Panc1 (cell line): ENCODE measurements at regions not wholly inside any gene's neighbourhood (a gene's known extent, or its start where the extent isn't known, plus 50 kb on each side); places are given as distances from the start of the nearest gene placed in this dataset.

ENCODE experiments used
- ATAC-seq: fragments of 200-7000 bp; cut with Tn5 transposase; 2 replicates; pipeline ENCODE4 v1.9.1; 2020; ENCODE audit warnings: mild to moderate bottlenecking, moderate library complexity
- BruUV-seq: library from RNA; stranded (reverse); fragments of 400-500 nt; replicated peaks from 2 replicates; lab custom pipeline; 2021; lab: Mats Ljungman, UMichigan
- CTCF ChIA-PET: fragments of 300-600 bp; sonication (Branson Sonifier 250); formaldehyde crosslinking; loops from one replicate; lab custom pipeline; 2022; ENCODE audit warnings: antibody characterized with exemption; lab: Charles Lee
- POLR2A ChIA-PET: fragments of 300-600 bp; sonication (Branson Sonifier 250); formaldehyde crosslinking; loops from one replicate; lab custom pipeline; 2022; ENCODE audit warnings: antibody characterized with exemption; lab: Charles Lee
- DNase-seq: peaks from one replicate; pipeline ENCODE4 v3.0.0-alpha.2; 2010; ENCODE audit warnings: low read depth, low spot score
- H3K27ac ChIP-seq: 2 replicates; pipeline ENCODE4 v1.5.1; 2011; ENCODE audit warnings: mild to moderate bottlenecking, low read length, inconsistent platforms
- H3K27me3 ChIP-seq: fragments of 200-500 bp; sonication (Bioruptor generic); 2 replicates; pipeline ENCODE4 v1.6.0; 2014; ENCODE audit warnings: low read length, inconsistent platforms; ENCODE audit not compliant: control insufficient read depth, insufficient read depth
- H3K36me3 ChIP-seq: fragments of 200-500 bp; sonication (Bioruptor generic); 2 replicates; pipeline ENCODE4 v1.5.1; 2014; ENCODE audit warnings: inconsistent platforms, mild to moderate bottlenecking, low read length, moderate library complexity; ENCODE audit not compliant: control insufficient read depth, insufficient read depth
- H3K4me1 ChIP-seq: 2 replicates; pipeline ENCODE4 v1.5.1; 2011; ENCODE audit warnings: inconsistent platforms, mild to moderate bottlenecking, low read length, moderate library complexity; ENCODE audit not compliant: control insufficient read depth, insufficient read depth
- H3K4me3 ChIP-seq, 2 experiments: 2 replicates each; pipeline ENCODE4 v1.5.1; 2011 to 2012; ENCODE audit warnings: low read depth in 2 of 2, low read length in 2 of 2, mild to moderate bottlenecking in 2 of 2, inconsistent platforms in 1 of 2, moderate library complexity in 1 of 2
- H3K9me3 ChIP-seq: fragments of 200-500 bp; sonication (Bioruptor generic); 2 replicates; pipeline ENCODE4 v1.5.1; 2014; ENCODE audit warnings: low read depth, mild to moderate bottlenecking, inconsistent platforms, low read length, moderate library complexity; ENCODE audit not compliant: control insufficient read depth, insufficient read depth
- POLR2AphosphoS5 ChIP-seq: IDR thresholded peaks from 2 replicates; pipeline ENCODE4 v1.6.1; 2012; ENCODE audit warnings: mild to moderate bottlenecking, low read depth, low read length, moderate library complexity
- SIN3A ChIP-seq: IDR thresholded peaks from 2 replicates; pipeline ENCODE4 v1.6.1; 2012; ENCODE audit warnings: low read depth, mild to moderate bottlenecking, low read length, moderate library complexity, borderline replicate concordance; ENCODE audit not compliant: insufficient read depth
- TCF7L2 ChIP-seq: IDR thresholded peaks from 2 replicates; pipeline ENCODE4 v1.6.1; 2011; ENCODE audit warnings: mild to moderate bottlenecking, low read depth, low read length, inconsistent platforms
- in situ Hi-C: cut with HindIII; loops from 2 replicates; pipeline ENCODE4 v1.10.0; 2016; ENCODE audit warnings: low sequenced_read_pairs, low pct_unique_long_range_greater_than_20kb
- intact Hi-C: fragments of 100-400 bp; cut with micrococcal nuclease; formaldehyde crosslinking; loops from one replicate; pipeline ENCODE4 v1.10.0; 2022; ENCODE audit not compliant: unreplicated experiment
- TF ChIP-seq, protein P1 (sequence below), 2 experiments: IDR thresholded peaks; 2 replicates each; pipeline ENCODE4 v1.6.1; 2011 to 2012; ENCODE audit warnings: low read depth in 2 of 2, control low read depth in 1 of 2, low read length in 1 of 2, mild to moderate bottlenecking in 1 of 2, moderate library complexity in 1 of 2; ENCODE audit not compliant: insufficient read depth in 1 of 2
- TF ChIP-seq, protein P2 (sequence below): fragments of 450-650 bp; IDR thresholded peaks from 2 replicates; pipeline ENCODE4 v1.5.1; 2017; ENCODE audit warnings: mild to moderate bottlenecking

DNA sequence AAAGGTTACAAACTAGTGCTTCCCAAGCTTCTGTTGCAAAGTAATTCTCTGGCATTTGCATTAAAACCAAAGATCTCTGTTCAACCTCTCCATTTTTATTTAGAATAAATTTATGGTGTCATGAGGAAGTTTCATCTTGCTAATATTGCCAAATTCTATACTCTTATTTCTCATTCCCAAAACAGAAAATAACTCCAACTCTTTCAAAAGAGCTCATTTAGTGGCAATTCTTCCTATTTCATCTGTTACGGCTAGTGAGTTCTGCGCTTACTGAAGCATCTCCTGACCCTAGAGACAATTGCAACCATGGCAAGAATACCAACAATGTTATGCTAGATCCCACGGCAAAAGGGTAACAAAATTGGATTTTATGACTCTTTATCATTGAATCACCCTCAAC is 97.0 kb downstream of the HINT1 start:
- BruUV-seq = no TSS peak
- H3K36me3 ChIP-seq = no peaks in the 10 kb centered on the region
- in situ Hi-C loops (no loop called here), intact Hi-C loops (no loop called here)
- no peaks in the 10 kb centered on the region for H3K27me3 ChIP-seq
- H3K4me1 ChIP-seq = no peaks in the 10 kb centered on the region
- no peak overlapping the region for H3K27ac ChIP-seq
- no peak for ATAC-seq
- POLR2A ChIA-PET = no interaction called here
- H3K4me3 ChIP-seq = no peak overlapping the region
- CTCF ChIA-PET = no interaction called here
- no peak for DNase-seq
- TF ChIP-seq, protein P1, sequence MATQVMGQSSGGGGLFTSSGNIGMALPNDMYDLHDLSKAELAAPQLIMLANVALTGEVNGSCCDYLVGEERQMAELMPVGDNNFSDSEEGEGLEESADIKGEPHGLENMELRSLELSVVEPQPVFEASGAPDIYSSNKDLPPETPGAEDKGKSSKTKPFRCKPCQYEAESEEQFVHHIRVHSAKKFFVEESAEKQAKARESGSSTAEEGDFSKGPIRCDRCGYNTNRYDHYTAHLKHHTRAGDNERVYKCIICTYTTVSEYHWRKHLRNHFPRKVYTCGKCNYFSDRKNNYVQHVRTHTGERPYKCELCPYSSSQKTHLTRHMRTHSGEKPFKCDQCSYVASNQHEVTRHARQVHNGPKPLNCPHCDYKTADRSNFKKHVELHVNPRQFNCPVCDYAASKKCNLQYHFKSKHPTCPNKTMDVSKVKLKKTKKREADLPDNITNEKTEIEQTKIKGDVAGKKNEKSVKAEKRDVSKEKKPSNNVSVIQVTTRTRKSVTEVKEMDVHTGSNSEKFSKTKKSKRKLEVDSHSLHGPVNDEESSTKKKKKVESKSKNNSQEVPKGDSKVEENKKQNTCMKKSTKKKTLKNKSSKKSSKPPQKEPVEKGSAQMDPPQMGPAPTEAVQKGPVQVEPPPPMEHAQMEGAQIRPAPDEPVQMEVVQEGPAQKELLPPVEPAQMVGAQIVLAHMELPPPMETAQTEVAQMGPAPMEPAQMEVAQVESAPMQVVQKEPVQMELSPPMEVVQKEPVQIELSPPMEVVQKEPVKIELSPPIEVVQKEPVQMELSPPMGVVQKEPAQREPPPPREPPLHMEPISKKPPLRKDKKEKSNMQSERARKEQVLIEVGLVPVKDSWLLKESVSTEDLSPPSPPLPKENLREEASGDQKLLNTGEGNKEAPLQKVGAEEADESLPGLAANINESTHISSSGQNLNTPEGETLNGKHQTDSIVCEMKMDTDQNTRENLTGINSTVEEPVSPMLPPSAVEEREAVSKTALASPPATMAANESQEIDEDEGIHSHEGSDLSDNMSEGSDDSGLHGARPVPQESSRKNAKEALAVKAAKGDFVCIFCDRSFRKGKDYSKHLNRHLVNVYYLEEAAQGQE (IDR thresholded peaks at IDR 0.05; ENCODE audit: insufficient read depth in 1 of 2, low read depth in 2 of 2, low read length in 1 of 2) = no peak
- TF ChIP-seq, protein P2, sequence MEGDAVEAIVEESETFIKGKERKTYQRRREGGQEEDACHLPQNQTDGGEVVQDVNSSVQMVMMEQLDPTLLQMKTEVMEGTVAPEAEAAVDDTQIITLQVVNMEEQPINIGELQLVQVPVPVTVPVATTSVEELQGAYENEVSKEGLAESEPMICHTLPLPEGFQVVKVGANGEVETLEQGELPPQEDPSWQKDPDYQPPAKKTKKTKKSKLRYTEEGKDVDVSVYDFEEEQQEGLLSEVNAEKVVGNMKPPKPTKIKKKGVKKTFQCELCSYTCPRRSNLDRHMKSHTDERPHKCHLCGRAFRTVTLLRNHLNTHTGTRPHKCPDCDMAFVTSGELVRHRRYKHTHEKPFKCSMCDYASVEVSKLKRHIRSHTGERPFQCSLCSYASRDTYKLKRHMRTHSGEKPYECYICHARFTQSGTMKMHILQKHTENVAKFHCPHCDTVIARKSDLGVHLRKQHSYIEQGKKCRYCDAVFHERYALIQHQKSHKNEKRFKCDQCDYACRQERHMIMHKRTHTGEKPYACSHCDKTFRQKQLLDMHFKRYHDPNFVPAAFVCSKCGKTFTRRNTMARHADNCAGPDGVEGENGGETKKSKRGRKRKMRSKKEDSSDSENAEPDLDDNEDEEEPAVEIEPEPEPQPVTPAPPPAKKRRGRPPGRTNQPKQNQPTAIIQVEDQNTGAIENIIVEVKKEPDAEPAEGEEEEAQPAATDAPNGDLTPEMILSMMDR = no peak
- TF ChIP-seq POLR2AphosphoS5 (no peak), SIN3A (no peak), TCF7L2 (no peak)
- H3K9me3 ChIP-seq = no peaks in the 10 kb centered on the region

DNA sequence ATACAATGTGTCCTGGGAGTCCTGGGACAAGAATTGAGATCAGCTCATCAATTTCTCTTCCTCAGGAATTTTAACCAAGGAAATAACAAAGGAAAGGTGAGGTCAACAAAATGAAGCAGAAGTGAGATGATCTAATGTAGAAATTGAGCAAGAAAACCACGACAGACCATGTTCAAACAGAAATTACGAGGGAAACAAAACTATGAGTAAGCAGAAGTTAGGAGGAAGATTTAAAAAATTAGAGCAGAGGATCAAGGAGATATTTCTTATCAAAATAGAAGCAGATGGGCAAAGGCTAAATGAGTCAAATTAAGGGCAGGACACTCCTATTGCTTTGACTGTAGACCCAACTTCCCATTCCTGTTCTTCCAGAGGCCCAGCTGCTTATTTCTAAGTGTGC is 97.4 kb downstream of the HINT1 start:
- no TSS peak for BruUV-seq
- in situ Hi-C loops = no loop called here
- no peak for ATAC-seq

More for the DNA sequence above, 97.4 kb downstream of the HINT1 start:
- ChIA-PET POLR2A (no interaction called here), CTCF (no interaction called here)
- no peak overlapping the region for H3K27ac ChIP-seq
- TF ChIP-seq, protein P2 = no peak
- TF ChIP-seq, protein P1 (IDR thresholded peaks at IDR 0.05; ENCODE audit: insufficient read depth in 1 of 2, low read depth in 2 of 2, low read length in 1 of 2) = no peak
- no peak for TF ChIP-seq TCF7L2
- no peak for TF ChIP-seq POLR2AphosphoS5
- TF ChIP-seq SIN3A = no peak
- H3K4me1 ChIP-seq = no peaks in the 10 kb centered on the region
- H3K27me3 ChIP-seq = no peaks in the 10 kb centered on the region
- no peaks in the 10 kb centered on the region for H3K36me3 ChIP-seq
- intact Hi-C loops = no loop called here
- no peaks in the 10 kb centered on the region for H3K9me3 ChIP-seq
- DNase-seq = no peak
- H3K4me3 ChIP-seq = no peak overlapping the region
